DOHH2 (cell line): ENCODE measurements at regions not wholly inside any gene's neighbourhood (a gene's known extent, or its start where the extent isn't known, plus 50 kb on each side); places are given as distances from the start of the nearest gene placed in this dataset.

Experiments
- CTCF ChIP-seq: fragments of 200-600 bp; sonication (generic); IDR thresholded peaks from one replicate; pipeline ENCODE4 v1.5.1; 2014; ENCODE audit warnings: antibody characterized with exemption, mild to moderate bottlenecking, low read depth, low read length; ENCODE audit not compliant: poor library complexity, severe bottlenecking
- EZH2phosphoT487 ChIP-seq: fragments of 200-600 bp; sonication (generic); IDR thresholded peaks from 2 replicates; pipeline ENCODE4 v1.6.1; 2017; ENCODE audit warnings: borderline replicate concordance, mild to moderate bottlenecking, antibody characterized with exemption, low read length, moderate library complexity, mixed read lengths

DNA sequence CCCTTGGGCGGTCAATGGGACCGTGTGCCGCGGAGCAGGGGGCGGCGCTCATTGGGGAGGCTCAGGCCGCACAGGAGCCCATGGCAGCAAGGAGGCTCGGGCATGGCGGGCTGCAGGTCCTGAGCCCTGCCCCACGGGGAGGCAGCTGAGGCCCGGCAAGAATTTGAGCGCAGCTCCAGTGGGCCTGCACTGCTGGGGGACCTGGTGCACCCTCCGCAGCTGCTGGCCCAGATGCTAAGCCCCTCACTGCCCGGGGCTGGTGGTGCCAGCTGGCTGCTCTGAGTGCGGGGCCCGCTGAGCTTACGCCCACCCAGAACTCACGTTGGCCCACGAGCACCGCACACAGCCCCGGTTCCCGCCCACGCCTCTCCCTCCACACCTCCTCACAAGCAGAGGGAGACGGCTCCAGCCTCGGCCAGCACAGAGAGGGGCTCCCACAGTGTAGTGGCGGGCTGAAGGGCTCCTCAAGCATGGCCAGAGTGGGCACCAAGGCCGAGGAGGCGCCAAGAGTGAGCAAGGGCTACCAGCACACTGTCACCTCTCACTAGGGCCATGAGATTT, 141.1 kb upstream of the OR13F1 start:
- TF ChIP-seq CTCF (no peak), EZH2phosphoT487 (no peak)
